K562 (cell line): ENCODE measurements at regions not wholly inside any gene's neighbourhood (a gene's known extent, or its start where the extent isn't known, plus 50 kb on each side); places are given as distances from the start of the nearest gene placed in this dataset.

ENCODE experiments used
- ELF2 ChIP-seq: fragments of 250-450 bp; sonication (Bioruptor Pico); IDR thresholded peaks from 2 replicates; pipeline ENCODE4 v1.5.0; 2021; ENCODE audit warnings: mild to moderate bottlenecking
- KLF6 ChIP-seq: fragments of 250-450 bp; sonication (Bioruptor Pico); IDR thresholded peaks from 2 replicates; pipeline ENCODE4 v1.4.0; 2020; ENCODE audit warnings: mild to moderate bottlenecking, moderate library complexity, borderline replicate concordance
- PTTG1 ChIP-seq: fragments of 450-650 bp; IDR thresholded peaks from 2 replicates; pipeline ENCODE4 v1.6.1; 2016; ENCODE audit warnings: low read depth, mild to moderate bottlenecking, missing genetic modification characterization, missing compliant biosample characterization
- RBM25 ChIP-seq: fragments of 200-400 bp; formaldehyde crosslinking; IDR thresholded peaks from 2 replicates; pipeline ENCODE4 v1.6.1; 2018; ENCODE audit warnings: low read length, low read depth, moderate library complexity; ENCODE audit not compliant: severe bottlenecking
- TF ChIP-seq, protein P1 (sequence below): IDR thresholded peaks from 3 replicates; pipeline ENCODE4 v1.6.1; 2011; ENCODE audit warnings: borderline replicate concordance, mild to moderate bottlenecking, moderate library complexity; ENCODE audit not compliant: insufficient read length; ENCODE audit errors: extremely low read depth
- TF ChIP-seq, protein P2 (sequence below), 2 experiments: fragments of 450-650 bp; IDR thresholded peaks; 2 replicates each; pipeline ENCODE4 v1.6.1; 2016; ENCODE audit warnings: mild to moderate bottlenecking in 2 of 2, borderline replicate concordance in 1 of 2, low read depth in 1 of 2, moderate library complexity in 1 of 2

DNA sequence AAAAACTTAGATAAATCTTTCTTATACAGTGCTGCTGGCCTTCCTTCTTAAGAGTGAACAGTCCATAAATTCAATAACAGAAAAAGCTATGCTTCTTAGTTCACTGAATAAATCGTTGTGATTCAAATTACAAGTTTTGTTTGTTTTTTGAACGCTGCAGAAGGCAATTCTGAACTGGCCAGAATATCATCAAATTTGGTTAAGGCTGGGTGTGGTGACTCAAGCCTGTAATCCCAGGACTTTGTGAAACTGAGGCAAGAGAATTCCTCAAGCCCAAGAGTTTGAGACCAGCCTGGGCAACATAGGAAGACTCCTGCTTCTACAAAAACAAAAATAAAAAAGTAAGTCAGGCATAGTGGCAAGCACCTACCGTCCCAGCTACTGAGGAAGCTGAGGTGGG lies 111.2 kb upstream of the SLC39A10 start (continued):
- TF ChIP-seq, protein P1, sequence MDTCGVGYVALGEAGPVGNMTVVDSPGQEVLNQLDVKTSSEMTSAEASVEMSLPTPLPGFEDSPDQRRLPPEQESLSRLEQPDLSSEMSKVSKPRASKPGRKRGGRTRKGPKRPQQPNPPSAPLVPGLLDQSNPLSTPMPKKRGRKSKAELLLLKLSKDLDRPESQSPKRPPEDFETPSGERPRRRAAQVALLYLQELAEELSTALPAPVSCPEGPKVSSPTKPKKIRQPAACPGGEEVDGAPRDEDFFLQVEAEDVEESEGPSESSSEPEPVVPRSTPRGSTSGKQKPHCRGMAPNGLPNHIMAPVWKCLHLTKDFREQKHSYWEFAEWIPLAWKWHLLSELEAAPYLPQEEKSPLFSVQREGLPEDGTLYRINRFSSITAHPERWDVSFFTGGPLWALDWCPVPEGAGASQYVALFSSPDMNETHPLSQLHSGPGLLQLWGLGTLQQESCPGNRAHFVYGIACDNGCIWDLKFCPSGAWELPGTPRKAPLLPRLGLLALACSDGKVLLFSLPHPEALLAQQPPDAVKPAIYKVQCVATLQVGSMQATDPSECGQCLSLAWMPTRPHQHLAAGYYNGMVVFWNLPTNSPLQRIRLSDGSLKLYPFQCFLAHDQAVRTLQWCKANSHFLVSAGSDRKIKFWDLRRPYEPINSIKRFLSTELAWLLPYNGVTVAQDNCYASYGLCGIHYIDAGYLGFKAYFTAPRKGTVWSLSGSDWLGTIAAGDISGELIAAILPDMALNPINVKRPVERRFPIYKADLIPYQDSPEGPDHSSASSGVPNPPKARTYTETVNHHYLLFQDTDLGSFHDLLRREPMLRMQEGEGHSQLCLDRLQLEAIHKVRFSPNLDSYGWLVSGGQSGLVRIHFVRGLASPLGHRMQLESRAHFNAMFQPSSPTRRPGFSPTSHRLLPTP: no peak
- TF ChIP-seq, protein P2, sequence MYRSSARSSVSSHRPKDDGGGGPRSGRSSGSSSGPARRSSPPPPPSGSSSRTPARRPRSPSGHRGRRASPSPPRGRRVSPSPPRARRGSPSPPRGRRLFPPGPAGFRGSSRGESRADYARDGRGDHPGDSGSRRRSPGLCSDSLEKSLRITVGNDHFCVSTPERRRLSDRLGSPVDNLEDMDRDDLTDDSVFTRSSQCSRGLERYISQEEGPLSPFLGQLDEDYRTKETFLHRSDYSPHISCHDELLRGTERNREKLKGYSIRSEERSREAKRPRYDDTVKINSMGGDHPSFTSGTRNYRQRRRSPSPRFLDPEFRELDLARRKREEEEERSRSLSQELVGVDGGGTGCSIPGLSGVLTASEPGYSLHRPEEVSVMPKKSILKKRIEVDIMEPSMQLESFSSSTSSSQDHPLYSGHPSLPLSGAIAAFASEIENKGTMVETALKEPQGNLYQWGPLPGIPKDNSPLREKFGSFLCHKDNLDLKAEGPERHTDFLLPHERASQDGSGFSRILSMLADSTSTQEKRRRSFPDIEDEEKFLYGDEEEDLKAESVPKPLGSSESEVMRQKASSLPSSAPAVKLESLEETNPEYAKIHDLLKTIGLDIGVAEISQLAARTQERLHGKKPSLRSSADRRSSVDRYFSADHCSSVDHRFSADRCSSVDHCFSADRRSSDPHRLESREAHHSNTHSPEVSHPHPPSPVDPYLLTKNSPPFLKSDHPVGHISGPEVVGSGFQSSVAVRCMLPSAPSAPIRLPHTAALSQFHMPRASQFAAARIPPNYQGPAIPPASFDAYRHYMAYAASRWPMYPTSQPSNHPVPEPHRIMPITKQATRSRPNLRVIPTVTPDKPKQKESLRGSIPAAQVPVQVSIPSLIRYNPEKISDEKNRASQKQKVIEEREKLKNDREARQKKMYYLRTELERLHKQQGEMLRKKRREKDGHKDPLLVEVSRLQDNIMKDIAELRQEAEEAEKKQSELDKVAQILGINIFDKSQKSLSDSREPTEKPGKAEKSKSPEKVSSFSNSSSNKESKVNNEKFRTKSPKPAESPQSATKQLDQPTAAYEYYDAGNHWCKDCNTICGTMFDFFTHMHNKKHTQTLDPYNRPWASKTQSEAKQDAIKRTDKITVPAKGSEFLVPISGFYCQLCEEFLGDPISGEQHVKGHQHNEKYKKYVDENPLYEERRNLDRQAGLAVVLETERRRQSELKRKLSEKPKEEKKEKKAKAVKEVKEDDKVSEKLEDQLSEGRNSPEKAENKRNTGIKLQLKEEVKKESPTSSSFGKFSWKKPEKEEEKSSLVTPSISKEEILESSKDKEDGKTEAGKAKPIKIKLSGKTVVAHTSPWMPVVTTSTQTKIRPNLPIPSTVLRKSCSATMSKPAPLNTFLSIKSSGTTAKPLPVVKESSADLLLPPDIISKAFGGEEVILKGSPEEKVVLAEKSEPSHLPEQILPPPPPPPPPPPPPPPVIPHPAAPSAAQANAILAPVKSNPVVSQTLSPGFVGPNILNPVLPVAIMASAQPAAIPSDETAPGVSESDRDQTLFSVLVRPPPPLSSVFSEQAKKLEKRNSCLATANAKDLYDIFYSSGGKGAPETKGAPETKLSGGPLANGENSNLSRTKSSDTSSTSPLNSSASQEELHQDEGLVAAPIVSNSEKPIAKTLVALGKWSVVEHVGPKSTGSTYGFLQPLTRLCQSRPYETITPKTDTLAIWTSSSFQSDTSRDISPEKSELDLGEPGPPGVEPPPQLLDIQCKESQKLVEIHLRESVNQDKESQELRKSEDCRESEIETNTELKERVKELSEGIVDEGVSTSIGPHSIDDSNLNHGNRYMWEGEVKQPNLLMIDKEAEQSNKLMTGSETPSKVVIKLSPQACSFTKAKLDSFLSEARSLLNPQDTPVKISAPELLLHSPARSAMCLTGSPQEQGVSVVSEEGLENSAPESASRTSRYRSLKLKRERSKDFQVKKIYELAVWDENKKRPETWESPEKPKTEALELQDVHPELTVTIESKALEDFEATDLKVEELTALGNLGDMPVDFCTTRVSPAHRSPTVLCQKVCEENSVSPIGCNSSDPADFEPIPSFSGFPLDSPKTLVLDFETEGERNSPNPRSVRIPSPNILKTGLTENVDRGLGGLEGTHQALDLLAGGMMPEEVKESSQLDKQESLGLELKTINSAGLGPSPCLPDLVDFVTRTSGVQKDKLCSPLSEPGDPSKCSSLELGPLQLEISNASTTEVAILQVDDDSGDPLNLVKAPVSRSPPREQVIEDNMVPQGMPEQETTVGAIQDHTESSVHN (IDR thresholded peaks at IDR 0.05; ENCODE audit: borderline replicate concordance in 1 of 2, low read depth in 1 of 2): no peak
- TF ChIP-seq RBM25 (no peak), ELF2 (CRISPR knock-in tag) (no peak), PTTG1 (tag) (no peak), KLF6 (CRISPR knock-in tag) (no peak)
